ENCODE measurements at regions not wholly inside any gene's neighbourhood (a gene's known extent, or its start where the extent isn't known, plus 50 kb on each side); places are given as distances from the start of the nearest gene placed in this dataset.

GRCh38 chr11:92061456-92062062 lies 163.1 kb upstream of the FAT3 start:
- Histone ChIP-seq H3F3A (ENCODE audit: insufficient read depth, low read length) (no peaks in the 10 kb centered on the region), H3K4me2 (ENCODE audit: low read depth, low read length) (no peak overlapping the region), H3K79me2 (ENCODE audit: low read length) (no peaks in the 10 kb centered on the region), H3K4me3 (ENCODE audit: low read length) (no peak overlapping the region), H3K27ac (ENCODE audit: low read length) (no peak overlapping the region), H3K9me2 (replicated peaks; ENCODE audit: insufficient read depth, low read length) (no peaks in the 10 kb centered on the region), H4K20me1 (ENCODE audit: insufficient read depth, low read length) (no peaks in the 10 kb centered on the region), H3K36me3 (replicated peaks; ENCODE audit: insufficient read depth, low read length) (no peaks in the 10 kb centered on the region), H2AFZ (ENCODE audit: low read length) (no peak overlapping the region), H3K4me1 (ENCODE audit: low read length) (no peaks in the 10 kb centered on the region), H3K9ac (ENCODE audit: low read length) (no peak overlapping the region), H3K27me3 (replicated peaks; ENCODE audit: insufficient read depth, low read length) (no peaks in the 10 kb centered on the region), H3K9me3 (replicated peaks; ENCODE audit: insufficient read depth, low read length) (no peaks in the 10 kb centered on the region)
- DNase-seq, result no peak
- no peak for TF ChIP-seq EZH2 (optimal IDR thresholded peaks at IDR 0.05; ENCODE audit: low read depth, low read length)
- no peak for TF ChIP-seq CTCF (IDR thresholded peaks at IDR 0.05; ENCODE audit: low read length)
- TF ChIP-seq EZH2phosphoT487 (IDR thresholded peaks at IDR 0.05; ENCODE audit: low read length), result no peak

GRCh38 chr11:92057849-92058442 lies 166.7 kb upstream of the FAT3 start:
- Histone ChIP-seq H3K27me3 (replicated peaks; ENCODE audit: insufficient read depth, low read length) (no peaks in the 10 kb centered on the region), H3K4me2 (ENCODE audit: low read depth, low read length) (no peak overlapping the region), H3K27ac (ENCODE audit: low read length) (no peak overlapping the region), H3F3A (ENCODE audit: insufficient read depth, low read length) (no peaks in the 10 kb centered on the region), H3K9ac (ENCODE audit: low read length) (no peak overlapping the region), H3K36me3 (replicated peaks; ENCODE audit: insufficient read depth, low read length) (no peaks in the 10 kb centered on the region), H3K4me3 (ENCODE audit: low read length) (no peak overlapping the region), H4K20me1 (ENCODE audit: insufficient read depth, low read length) (no peaks in the 10 kb centered on the region), H3K9me3 (replicated peaks; ENCODE audit: insufficient read depth, low read length) (no peaks in the 10 kb centered on the region), H3K79me2 (ENCODE audit: low read length) (no peaks in the 10 kb centered on the region), H3K4me1 (ENCODE audit: low read length) (no peaks in the 10 kb centered on the region), H2AFZ (ENCODE audit: low read length) (no peak overlapping the region), H3K9me2 (replicated peaks; ENCODE audit: insufficient read depth, low read length) (no peaks in the 10 kb centered on the region)
- no peak for DNase-seq
- TF ChIP-seq EZH2phosphoT487 (IDR thresholded peaks at IDR 0.05; ENCODE audit: low read length) (no peak), EZH2 (optimal IDR thresholded peaks at IDR 0.05; ENCODE audit: low read depth, low read length) (no peak), CTCF (IDR thresholded peaks at IDR 0.05; ENCODE audit: low read length) (no peak)

GRCh38 chr11:92053216-92053615 lies 171.4 kb upstream of the FAT3 start:
- no peaks in the 10 kb centered on the region for H3K79me2 ChIP-seq (ENCODE audit: low read length)
- H3K4me2 ChIP-seq (ENCODE audit: low read depth, low read length), result no peak overlapping the region
- no peaks in the 10 kb centered on the region for H4K20me1 ChIP-seq (ENCODE audit: insufficient read depth, low read length)
- H3K9ac ChIP-seq (ENCODE audit: low read length), result no peak overlapping the region
- no peaks in the 10 kb centered on the region for H3F3A ChIP-seq (ENCODE audit: insufficient read depth, low read length)
- H3K9me3 ChIP-seq (replicated peaks; ENCODE audit: insufficient read depth, low read length), result no peaks in the 10 kb centered on the region
- H3K4me3 ChIP-seq (ENCODE audit: low read length), result no peak overlapping the region
- no peak overlapping the region for H2AFZ ChIP-seq (ENCODE audit: low read length)
- no peaks in the 10 kb centered on the region for H3K4me1 ChIP-seq (ENCODE audit: low read length)
- DNase-seq, result no peak
- no peaks in the 10 kb centered on the region for H3K9me2 ChIP-seq (replicated peaks; ENCODE audit: insufficient read depth, low read length)
- TF ChIP-seq EZH2phosphoT487 (IDR thresholded peaks at IDR 0.05; ENCODE audit: low read length) (no peak), EZH2 (optimal IDR thresholded peaks at IDR 0.05; ENCODE audit: low read depth, low read length) (no peak), CTCF (IDR thresholded peaks at IDR 0.05; ENCODE audit: low read length) (no peak)
- no peaks in the 10 kb centered on the region for H3K36me3 ChIP-seq (replicated peaks; ENCODE audit: insufficient read depth, low read length)
- no peaks in the 10 kb centered on the region for H3K27me3 ChIP-seq (replicated peaks; ENCODE audit: insufficient read depth, low read length)
- no peak overlapping the region for H3K27ac ChIP-seq (ENCODE audit: low read length)
